ENCODE measurements at regions not wholly inside any gene's neighbourhood (a gene's known extent, or its start where the extent isn't known, plus 50 kb on each side); places are given as distances from the start of the nearest gene placed in this dataset.

DNA sequence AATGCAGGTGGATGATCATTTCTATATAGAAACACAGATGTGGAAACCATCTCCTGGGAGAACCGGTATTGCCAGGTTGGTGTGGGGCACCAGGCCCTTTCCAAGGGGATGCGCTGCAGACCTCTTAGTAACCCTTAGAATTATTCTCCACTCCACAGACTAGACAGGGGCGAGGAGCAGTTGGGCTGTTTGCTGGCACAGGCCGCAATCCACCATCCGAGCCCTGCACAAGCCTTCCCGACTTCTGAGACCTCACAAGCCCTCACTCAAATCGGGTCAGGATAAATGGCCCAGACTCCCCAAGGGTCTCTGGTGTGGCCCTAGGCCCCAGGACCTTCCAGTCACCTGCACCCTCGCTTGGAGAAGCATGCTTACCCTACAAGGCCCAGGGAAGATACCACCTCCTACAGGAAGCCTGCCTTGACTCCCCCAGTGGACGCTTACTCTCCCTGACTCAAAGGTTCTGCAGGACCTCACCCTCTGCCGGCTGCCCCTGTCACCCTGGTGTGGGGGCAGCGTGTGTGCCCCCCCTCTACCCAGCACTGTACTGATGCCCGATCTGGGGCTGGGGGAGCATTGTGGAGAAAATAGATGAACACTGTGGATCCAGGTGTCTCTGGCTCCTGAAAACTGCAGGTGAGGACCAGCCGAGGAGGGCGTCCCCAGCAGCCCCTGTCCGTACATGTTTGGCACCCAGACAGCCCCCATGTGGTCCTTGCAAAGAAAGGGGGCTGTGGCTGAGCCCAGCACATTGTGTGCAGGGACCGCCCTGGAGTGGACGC, 49.8 kb upstream of the ACSF3 start:
- no peak for DNase-seq (ENCODE audit: low read depth)
